GM15510 (cell line): ENCODE measurements at regions not wholly inside any gene's neighbourhood (a gene's known extent, or its start where the extent isn't known, plus 50 kb on each side); places are given as distances from the start of the nearest gene placed in this dataset.

Source experiments
- POLR2A ChIP-seq: IDR thresholded peaks from 3 replicates; pipeline ENCODE4 v1.6.1; 2011; ENCODE audit warnings: borderline replicate concordance; ENCODE audit not compliant: insufficient read length; ENCODE audit errors: extremely low read depth

GRCh38 chr6:169990095-169991030 lies 238.9 kb downstream of the ERMARD start:
- TF ChIP-seq POLR2A = no peak

- no peak for TF ChIP-seq POLR2A
Observed at GRCh38 chr6:169989594-169989993, 238.2 kb downstream of the ERMARD start.

GRCh38 chr6:169988769-169989550 lies 237.5 kb downstream of the ERMARD start:
- no peak for TF ChIP-seq POLR2A

- no peak for TF ChIP-seq POLR2A
Observed at GRCh38 chr6:169986848-169987498, 235.6 kb downstream of the ERMARD start.

- TF ChIP-seq POLR2A = no peak
Observed at GRCh38 chr6:169986171-169986847, 234.9 kb downstream of the ERMARD start.

- no peak for TF ChIP-seq POLR2A
Observed at GRCh38 chr6:169985121-169986015, 233.9 kb downstream of the ERMARD start.

GRCh38 chr6:169984181-169985120 lies 233.0 kb downstream of the ERMARD start:
- no peak for TF ChIP-seq POLR2A

- no peak for TF ChIP-seq POLR2A
Observed at GRCh38 chr6:169983651-169984050, 232.2 kb downstream of the ERMARD start.

GRCh38 chr6:169982461-169983386 lies 231.3 kb downstream of the ERMARD start:
- no peak for TF ChIP-seq POLR2A

GRCh38 chr6:169981969-169982368 lies 230.5 kb downstream of the ERMARD start:
- no peak for TF ChIP-seq POLR2A

- TF ChIP-seq POLR2A = no peak
Observed at GRCh38 chr6:169981568-169981967, 230.1 kb downstream of the ERMARD start.

- no peak for TF ChIP-seq POLR2A
Observed at GRCh38 chr6:169980826-169981450, 229.5 kb downstream of the ERMARD start.
